ENCODE measurements at regions not wholly inside any gene's neighbourhood (a gene's known extent, or its start where the extent isn't known, plus 50 kb on each side); places are given as distances from the start of the nearest gene placed in this dataset.
"Not testable (repeated sequence)": the region's sequence is repeated elsewhere in the genome, so short reads cannot be mapped to it uniquely, and the experiment has no call there.

DNA sequence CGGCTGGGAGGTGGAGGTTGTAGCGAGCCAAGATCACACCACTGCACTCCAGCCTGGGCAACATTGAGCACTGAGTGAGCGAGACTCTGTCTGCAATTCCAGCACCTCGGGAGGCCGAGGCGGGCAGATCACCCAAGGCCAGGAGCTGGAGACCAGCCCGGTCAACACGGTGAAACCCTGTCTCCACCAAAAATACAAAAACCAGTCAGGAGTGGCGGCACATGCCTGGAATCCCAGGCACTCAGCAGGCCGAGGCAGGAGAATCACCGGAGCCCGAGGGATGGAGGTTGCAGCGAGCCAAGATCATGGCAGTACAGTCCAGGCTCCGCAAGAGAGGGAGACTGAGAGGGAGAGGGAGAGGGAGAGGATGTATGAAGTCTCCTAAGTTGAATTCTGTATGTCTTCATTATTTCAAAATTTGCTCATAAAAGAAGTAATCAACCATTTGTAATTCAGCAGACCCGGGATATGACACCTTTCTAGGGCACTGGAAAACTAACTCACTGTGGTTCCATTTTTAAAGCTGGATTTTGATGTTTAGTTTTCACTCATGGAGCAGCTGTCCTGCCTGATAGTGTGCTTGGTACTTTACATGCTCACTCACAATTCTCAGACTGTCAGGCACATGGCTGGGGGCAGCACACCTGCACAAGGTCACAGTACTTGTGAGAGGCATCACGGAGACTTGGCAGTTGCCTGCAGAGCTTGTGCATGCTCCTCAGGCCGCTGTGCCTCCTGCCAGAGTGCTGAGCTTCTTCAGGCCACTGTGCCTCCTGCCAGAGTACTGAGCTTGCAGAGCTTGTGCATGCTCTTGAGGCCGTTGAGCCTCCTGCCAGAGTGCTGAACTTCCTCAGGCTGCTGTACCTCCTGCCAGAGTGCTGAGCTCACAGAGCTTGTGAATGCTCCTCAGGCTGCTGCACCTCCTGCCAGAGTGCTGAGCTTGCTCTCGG is 106.2 kb downstream of the ERMARD start:
- H3K9me3 ChIP-seq, result peaks cover 0 to 18% (median 10%) of the 10 kb centered on the region in 12 donors
- no peak overlapping the region for H3K27ac ChIP-seq
- H3K4me1 ChIP-seq, result peaks cover 0 to 29% (median 11%) of the 10 kb centered on the region in 12 donors
- H3K27me3 ChIP-seq, result no peaks in the 10 kb centered on the region
- ATAC-seq (no peak), DNase-seq (no peak)
- WGBS, 4 donors, result 90 to 94% (median 91%) methylated on average over 17 to 19 of the region's 19 CpGs
- intact Hi-C loops (cut with DNase I), result loop anchor here in 1 of 10 donors (10.0 kb wide), 1 partner anchor 47 kb away; no protein-coding TSS in a partner anchor
- no peak for TF ChIP-seq POLR2A (IDR thresholded peaks at IDR 0.05)
- TF ChIP-seq, protein P1, sequence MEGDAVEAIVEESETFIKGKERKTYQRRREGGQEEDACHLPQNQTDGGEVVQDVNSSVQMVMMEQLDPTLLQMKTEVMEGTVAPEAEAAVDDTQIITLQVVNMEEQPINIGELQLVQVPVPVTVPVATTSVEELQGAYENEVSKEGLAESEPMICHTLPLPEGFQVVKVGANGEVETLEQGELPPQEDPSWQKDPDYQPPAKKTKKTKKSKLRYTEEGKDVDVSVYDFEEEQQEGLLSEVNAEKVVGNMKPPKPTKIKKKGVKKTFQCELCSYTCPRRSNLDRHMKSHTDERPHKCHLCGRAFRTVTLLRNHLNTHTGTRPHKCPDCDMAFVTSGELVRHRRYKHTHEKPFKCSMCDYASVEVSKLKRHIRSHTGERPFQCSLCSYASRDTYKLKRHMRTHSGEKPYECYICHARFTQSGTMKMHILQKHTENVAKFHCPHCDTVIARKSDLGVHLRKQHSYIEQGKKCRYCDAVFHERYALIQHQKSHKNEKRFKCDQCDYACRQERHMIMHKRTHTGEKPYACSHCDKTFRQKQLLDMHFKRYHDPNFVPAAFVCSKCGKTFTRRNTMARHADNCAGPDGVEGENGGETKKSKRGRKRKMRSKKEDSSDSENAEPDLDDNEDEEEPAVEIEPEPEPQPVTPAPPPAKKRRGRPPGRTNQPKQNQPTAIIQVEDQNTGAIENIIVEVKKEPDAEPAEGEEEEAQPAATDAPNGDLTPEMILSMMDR (IDR thresholded peaks at IDR 0.05), result no peak
- no peak overlapping the region for H3K4me3 ChIP-seq
- no peaks in the 10 kb centered on the region for H3K36me3 ChIP-seq

DNA sequence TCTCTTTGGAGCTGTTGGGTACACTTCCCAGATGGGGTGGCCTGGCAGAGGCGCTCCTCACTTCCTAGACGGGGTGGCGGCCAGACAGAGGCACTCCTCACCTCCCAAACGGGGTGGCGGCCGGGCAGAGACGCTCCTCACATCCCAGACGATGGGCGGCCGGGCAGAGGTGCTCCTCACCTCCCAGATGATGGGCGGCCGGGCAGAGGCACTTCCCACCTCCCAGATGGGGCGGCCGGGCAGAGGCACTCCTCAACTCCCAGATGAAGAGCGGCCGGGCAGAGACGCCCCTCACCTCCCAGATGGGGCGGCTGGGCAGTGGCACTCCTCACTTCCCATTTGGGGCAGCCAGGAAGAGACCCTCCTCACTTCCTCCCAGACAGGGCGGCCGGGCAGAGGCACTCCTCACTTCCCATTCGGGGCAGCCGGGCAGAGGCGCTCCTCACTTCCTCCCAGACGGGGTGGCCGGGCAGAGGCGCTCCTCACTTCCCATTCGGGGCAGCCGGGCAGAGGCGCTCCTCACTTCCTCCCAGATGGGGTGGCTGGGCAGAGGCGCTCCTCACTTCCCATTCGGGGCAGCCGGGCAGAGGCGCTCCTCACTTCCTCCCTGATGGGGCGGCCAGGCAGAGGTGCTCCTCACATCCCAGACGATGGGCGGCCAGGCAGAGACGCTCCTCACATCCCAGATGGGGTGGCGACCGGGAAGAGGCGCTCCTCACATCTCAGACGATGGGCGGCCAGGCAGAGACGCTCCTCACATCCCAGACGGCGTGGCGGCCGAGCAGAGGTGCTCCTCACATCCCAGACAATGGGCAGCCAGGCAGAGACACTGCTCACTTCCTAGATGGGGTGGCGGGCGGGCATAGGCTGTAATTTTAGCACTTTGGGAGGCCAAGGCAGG is 105.3 kb downstream of the ERMARD start:
- H3K36me3 ChIP-seq, ATAC-seq, H3K4me3 ChIP-seq, H3K27me3 ChIP-seq, H3K27ac ChIP-seq: not testable (repeated sequence)
- intact Hi-C loops (cut with DNase I), result loop anchor here in 1 of 10 donors (10.0 kb wide), 1 partner anchor 48 kb away; no protein-coding TSS in a partner anchor
- DNase-seq, result peak in 1 of 5 donors; percentile 34
- 90 to 95% (median 94%) methylated on average over 41 to 49 of the region's 49 CpGs for WGBS, 4 donors
- Histone ChIP-seq H3K9me3 (peaks cover 0 to 18% (median 10%) of the 10 kb centered on the region in 12 donors), H3K4me1 (peaks cover 0 to 29% (median 9%) of the 10 kb centered on the region in 12 donors)

DNA sequence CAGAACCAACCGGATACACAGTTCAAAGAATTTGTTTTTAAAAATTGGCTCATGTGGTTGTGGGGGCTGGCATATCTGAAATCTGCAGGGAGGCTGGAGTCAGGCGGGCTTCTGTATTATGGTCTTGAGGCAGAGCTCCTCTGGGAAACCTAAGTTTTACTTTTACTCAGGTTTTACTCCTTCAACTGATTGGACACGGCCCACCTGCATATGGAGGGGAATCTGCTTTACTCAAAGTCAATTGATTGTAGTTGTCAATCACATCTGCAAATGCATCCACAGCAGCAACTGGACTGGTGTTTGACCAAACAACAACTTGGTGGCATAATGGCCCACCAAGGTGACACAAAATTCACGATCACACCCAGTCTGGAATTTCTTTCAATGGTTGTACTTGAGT is 103.4 kb downstream of the ERMARD start:
- Histone ChIP-seq H3K4me1 (peaks cover 0 to 27% (median 11%) of the 10 kb centered on the region in 12 donors), H3K4me3 (no peak overlapping the region), H3K36me3 (no peaks in the 10 kb centered on the region), H3K27ac (no peak overlapping the region), H3K9me3 (peaks cover 0 to 18% (median 10%) of the 10 kb centered on the region in 12 donors), H3K27me3 (no peaks in the 10 kb centered on the region)
- WGBS, 4 donors, result 92 to 97% (median 95%) methylated on average over 4 of the region's 4 CpGs
- ATAC-seq (no peak), DNase-seq (no peak)
- TF ChIP-seq, protein P1 (IDR thresholded peaks at IDR 0.05), result no peak
- no peak for TF ChIP-seq POLR2A (IDR thresholded peaks at IDR 0.05)
- intact Hi-C loops (cut with DNase I), result loop anchor here in 3 of 10 donors (5.0 to 10.0 kb wide), 2 partner anchors 50 to 52 kb away; no protein-coding TSS in a partner anchor

DNA sequence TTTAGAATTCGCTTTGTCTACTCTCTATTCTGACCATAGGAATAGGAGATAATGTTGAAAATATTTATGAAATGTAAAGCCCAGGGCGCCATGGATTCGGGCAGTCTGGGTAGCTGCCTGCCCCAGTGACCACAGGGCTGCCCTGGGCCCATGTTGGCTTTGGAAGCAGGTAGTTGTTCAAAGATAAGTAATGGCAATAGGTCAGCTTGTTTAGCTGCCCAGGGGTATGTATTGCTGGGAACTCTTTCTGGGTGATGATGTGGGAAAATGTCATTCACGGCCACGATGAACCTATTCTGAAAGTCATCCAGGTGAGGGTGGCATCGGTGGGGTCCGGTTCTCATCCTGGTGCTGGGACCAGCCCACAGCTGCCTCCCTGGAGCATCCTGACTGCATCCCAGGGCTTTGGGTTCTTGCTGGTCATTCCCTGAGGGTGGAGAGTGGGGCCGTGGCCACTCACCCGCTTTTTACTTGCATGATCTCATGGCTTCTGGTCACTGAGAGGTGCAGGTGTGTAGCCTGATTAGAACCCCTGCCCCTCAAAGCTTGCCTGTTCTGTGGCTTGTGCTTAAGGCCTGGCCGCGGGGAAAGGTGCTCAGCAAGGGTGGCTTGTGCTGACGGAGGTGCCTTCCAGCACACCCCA is 102.8 kb downstream of the ERMARD start:
- DNase-seq (peak in 1 of 5 donors; percentile 33), ATAC-seq (no peak)
- 92 to 97% (median 95%) methylated on average over 11 to 12 of the region's 12 CpGs for WGBS, 4 donors
- H3K9me3 ChIP-seq, result peaks cover 0 to 18% (median 10%) of the 10 kb centered on the region in 12 donors
- H3K4me1 ChIP-seq, result peaks cover 0 to 24% (median 11%) of the 10 kb centered on the region in 12 donors
- TF ChIP-seq, protein P1 (IDR thresholded peaks at IDR 0.05), result no peak
- H3K36me3 ChIP-seq, result no peaks in the 10 kb centered on the region
- H3K4me3 ChIP-seq, result no peak overlapping the region
- no peak overlapping the region for H3K27ac ChIP-seq
- no peaks in the 10 kb centered on the region for H3K27me3 ChIP-seq
- intact Hi-C loops (cut with DNase I), result loop anchor here in 3 of 10 donors (5.0 to 10.0 kb wide), 2 partner anchors 51 to 53 kb away; no protein-coding TSS in a partner anchor
